ENCODE measurements at regions not wholly inside any gene's neighbourhood (a gene's known extent, or its start where the extent isn't known, plus 50 kb on each side); places are given as distances from the start of the nearest gene placed in this dataset.

- Histone ChIP-seq H3K9me3 (ENCODE audit: insufficient read depth, low read depth, low read length) (no peaks in the 10 kb centered on the region), H3K79me2 (ENCODE audit: insufficient read depth, low read length) (no peaks in the 10 kb centered on the region), H3K4me3 (ENCODE audit: low read length, poor library complexity, severe bottlenecking) (no peak overlapping the region), H2AFZ (ENCODE audit: low read length) (no peak overlapping the region), H3K9me2 (replicated peaks; ENCODE audit: low read depth, low read length) (no peaks in the 10 kb centered on the region), H3K27me3 (ENCODE audit: insufficient read depth, low read length, poor library complexity, severe bottlenecking) (no peaks in the 10 kb centered on the region), H4K20me1 (ENCODE audit: insufficient read depth, low read length, poor library complexity, severe bottlenecking) (no peaks in the 10 kb centered on the region), H3K4me1 (ENCODE audit: insufficient read depth, low read length, poor library complexity, severe bottlenecking) (no peaks in the 10 kb centered on the region), H3K4me2 (ENCODE audit: low read depth, low read length, poor library complexity, severe bottlenecking) (no peak overlapping the region), H3K36me3 (ENCODE audit: insufficient read depth, low read length) (no peaks in the 10 kb centered on the region), H3K9ac (ENCODE audit: low read depth, low read length, poor library complexity, severe bottlenecking) (no peak overlapping the region), H3F3A (ENCODE audit: low read depth) (no peaks in the 10 kb centered on the region)
- TF ChIP-seq EZH2phosphoT487 (IDR thresholded peaks at IDR 0.05; ENCODE audit: borderline replicate concordance) = no peak
These were observed 132.9 kb upstream of the NRIP1 start for GRCh38 chr21:15197696-15198095.

GRCh38 chr21:15199414-15200383 lies 134.9 kb upstream of the NRIP1 start:
- Histone ChIP-seq H3K9me2 (replicated peaks; ENCODE audit: low read depth, low read length) (no peaks in the 10 kb centered on the region), H3K4me1 (ENCODE audit: insufficient read depth, low read length, poor library complexity, severe bottlenecking) (no peaks in the 10 kb centered on the region), H3K4me3 (ENCODE audit: low read length, poor library complexity, severe bottlenecking) (no peak overlapping the region), H2AFZ (ENCODE audit: low read length) (no peak overlapping the region), H3K36me3 (ENCODE audit: insufficient read depth, low read length) (no peaks in the 10 kb centered on the region), H3K9ac (ENCODE audit: low read depth, low read length, poor library complexity, severe bottlenecking) (no peak overlapping the region), H3F3A (ENCODE audit: low read depth) (no peaks in the 10 kb centered on the region), H3K9me3 (ENCODE audit: insufficient read depth, low read depth, low read length) (no peaks in the 10 kb centered on the region), H4K20me1 (ENCODE audit: insufficient read depth, low read length, poor library complexity, severe bottlenecking) (no peaks in the 10 kb centered on the region), H3K79me2 (ENCODE audit: insufficient read depth, low read length) (no peaks in the 10 kb centered on the region), H3K27me3 (ENCODE audit: insufficient read depth, low read length, poor library complexity, severe bottlenecking) (no peaks in the 10 kb centered on the region), H3K4me2 (ENCODE audit: low read depth, low read length, poor library complexity, severe bottlenecking) (no peak overlapping the region)
- TF ChIP-seq EZH2phosphoT487 (IDR thresholded peaks at IDR 0.05; ENCODE audit: borderline replicate concordance) = no peak
- TF ChIP-seq CTCF (conservative IDR thresholded peaks at IDR 0.05; ENCODE audit: low read length) = no peak

GRCh38 chr21:15203740-15204139 lies 138.9 kb upstream of the NRIP1 start:
- Histone ChIP-seq H3K36me3 (ENCODE audit: insufficient read depth, low read length) (no peaks in the 10 kb centered on the region), H3K9me3 (ENCODE audit: insufficient read depth, low read depth, low read length) (no peaks in the 10 kb centered on the region), H3K4me2 (ENCODE audit: low read depth, low read length, poor library complexity, severe bottlenecking) (no peak overlapping the region), H3F3A (ENCODE audit: low read depth) (no peaks in the 10 kb centered on the region), H3K4me3 (ENCODE audit: low read length, poor library complexity, severe bottlenecking) (no peak overlapping the region), H3K27me3 (ENCODE audit: insufficient read depth, low read length, poor library complexity, severe bottlenecking) (no peaks in the 10 kb centered on the region), H2AFZ (ENCODE audit: low read length) (no peak overlapping the region), H4K20me1 (ENCODE audit: insufficient read depth, low read length, poor library complexity, severe bottlenecking) (no peaks in the 10 kb centered on the region), H3K9me2 (replicated peaks; ENCODE audit: low read depth, low read length) (no peaks in the 10 kb centered on the region), H3K79me2 (ENCODE audit: insufficient read depth, low read length) (no peaks in the 10 kb centered on the region), H3K9ac (ENCODE audit: low read depth, low read length, poor library complexity, severe bottlenecking) (no peak overlapping the region), H3K4me1 (ENCODE audit: insufficient read depth, low read length, poor library complexity, severe bottlenecking) (no peaks in the 10 kb centered on the region)
- TF ChIP-seq CTCF (conservative IDR thresholded peaks at IDR 0.05; ENCODE audit: low read length) (no peak), EZH2phosphoT487 (IDR thresholded peaks at IDR 0.05; ENCODE audit: borderline replicate concordance) (no peak)
